ENCODE measurements at regions not wholly inside any gene's neighbourhood (a gene's known extent, or its start where the extent isn't known, plus 50 kb on each side); places are given as distances from the start of the nearest gene placed in this dataset.

DNA sequence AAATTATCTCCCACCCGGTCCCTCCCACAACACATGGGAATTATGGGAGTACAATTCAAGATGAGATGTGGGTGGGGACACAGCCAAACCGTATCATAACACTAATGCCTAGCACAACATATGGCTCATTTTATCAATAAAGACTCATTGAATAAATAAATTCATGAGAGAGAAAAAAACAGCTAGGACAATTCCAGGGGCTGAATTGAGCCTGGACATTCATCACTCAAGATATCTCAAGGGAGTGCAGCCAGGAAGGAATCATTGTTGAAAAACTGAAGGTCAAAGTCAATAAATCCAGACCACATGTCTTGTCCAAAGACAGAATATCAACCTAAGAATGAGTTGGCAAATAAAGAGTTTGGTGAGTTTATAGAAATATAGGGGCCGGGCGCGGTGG, 644.1 kb downstream of the PLPP3 start:
- H3K4me3 Mint-ChIP-seq: no peak overlapping the region

DNA sequence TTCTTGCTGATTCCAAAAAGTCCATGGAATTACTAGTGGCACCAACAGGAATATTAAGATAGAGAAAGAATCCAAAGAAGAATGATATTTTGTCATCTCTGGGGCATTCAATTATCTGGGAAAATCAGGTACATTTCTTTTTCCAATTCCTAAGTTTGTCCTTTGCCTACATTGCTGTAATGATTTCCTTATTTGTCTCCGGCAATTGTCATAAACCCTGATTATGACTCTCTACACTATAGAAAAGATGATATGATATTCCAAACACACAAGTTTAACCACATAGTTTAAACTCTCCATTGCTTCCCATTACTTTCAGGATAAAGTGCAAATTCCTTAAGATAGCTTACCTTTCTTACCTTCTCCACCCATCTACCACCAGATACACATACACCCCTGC, 647.0 kb downstream of the PLPP3 start:
- DNase-seq: no peak
- no peaks in the 10 kb centered on the region for H3K27me3 Mint-ChIP-seq
- H3K4me1 Mint-ChIP-seq (ENCODE audit: low read depth): no peaks in the 10 kb centered on the region
- H3K36me3 Mint-ChIP-seq: no peaks in the 10 kb centered on the region
- no peak overlapping the region for H3K27ac Mint-ChIP-seq
- ChIA-PET CTCF (no interaction called here), POLR2A (no interaction called here)
- intact Hi-C loops (cut with micrococcal nuclease): no loop called here
- H3K4me3 Mint-ChIP-seq: no peak overlapping the region
- peaks cover 3% of the 10 kb centered on the region for H3K9me3 Mint-ChIP-seq

More for the DNA sequence above, 644.1 kb downstream of the PLPP3 start:
- H3K36me3 Mint-ChIP-seq: no peaks in the 10 kb centered on the region
- H3K27ac Mint-ChIP-seq: no peak overlapping the region
- H3K27me3 Mint-ChIP-seq: no peaks in the 10 kb centered on the region
- POLR2A ChIA-PET: no interaction called here
- DNase-seq: no peak
- H3K9me3 Mint-ChIP-seq: peaks cover 3% of the 10 kb centered on the region
- no peaks in the 10 kb centered on the region for H3K4me1 Mint-ChIP-seq (ENCODE audit: low read depth)
- CTCF ChIA-PET: no interaction called here
- intact Hi-C loops (cut with micrococcal nuclease): no loop called here

DNA sequence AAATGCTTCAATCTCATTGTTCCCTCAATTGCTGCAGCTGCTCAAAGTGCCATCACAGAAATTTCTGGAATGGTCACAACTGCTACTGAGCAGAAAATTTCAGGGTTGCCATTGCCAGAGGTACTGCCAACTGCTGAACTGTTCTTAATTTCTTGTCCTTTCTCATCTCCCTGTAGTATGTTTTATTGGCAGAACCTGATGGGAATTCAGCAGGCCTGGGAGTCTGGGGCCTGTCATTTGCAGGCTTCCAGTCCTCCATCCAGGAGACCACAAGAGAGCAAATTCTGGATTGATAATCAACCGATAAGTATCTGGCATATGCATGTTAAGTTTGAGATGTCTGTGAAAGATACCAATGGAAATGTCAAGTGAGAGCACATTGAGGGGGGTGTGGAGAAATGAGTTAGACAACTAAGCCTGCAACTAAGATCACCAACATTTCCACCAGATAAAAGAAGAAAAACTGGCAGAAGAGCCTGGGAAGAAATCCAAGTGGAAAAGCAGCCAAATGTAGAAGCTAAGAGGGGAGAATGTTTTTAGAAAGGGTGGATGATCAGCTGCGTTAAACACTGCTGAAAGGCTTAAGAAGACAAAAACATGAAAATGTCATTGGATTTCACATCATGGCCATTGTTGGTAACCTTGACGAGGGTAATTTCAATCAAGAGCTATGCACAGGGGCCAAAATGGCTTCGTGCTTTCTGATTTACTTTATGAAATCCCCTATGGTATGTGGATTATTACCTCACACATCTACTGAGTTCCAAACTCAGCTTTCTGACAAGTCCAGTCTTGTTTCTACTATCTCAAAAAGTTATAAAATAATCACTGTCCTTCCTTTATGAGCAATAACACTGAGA, 648.1 kb downstream of the PLPP3 start:
- H3K4me1 Mint-ChIP-seq (ENCODE audit: low read depth): no peaks in the 10 kb centered on the region
- intact Hi-C loops (cut with micrococcal nuclease): no loop called here
- no peak for DNase-seq
- H3K27ac Mint-ChIP-seq: no peak overlapping the region
- peaks cover 5% of the 10 kb centered on the region for H3K27me3 Mint-ChIP-seq
- ChIA-PET POLR2A (no interaction called here), CTCF (no interaction called here)
- no peaks in the 10 kb centered on the region for H3K36me3 Mint-ChIP-seq
- no peak overlapping the region for H3K4me3 Mint-ChIP-seq
- peaks cover 3% of the 10 kb centered on the region for H3K9me3 Mint-ChIP-seq

GRCh38 chr1:55929652-55930051, 649.7 kb downstream of the PLPP3 start:
- H3K4me1 Mint-ChIP-seq (ENCODE audit: low read depth): no peaks in the 10 kb centered on the region
- H3K9me3 Mint-ChIP-seq: no peaks in the 10 kb centered on the region
- H3K4me3 Mint-ChIP-seq: no peak overlapping the region
- H3K27ac Mint-ChIP-seq: no peak overlapping the region
- no peak for DNase-seq
- ChIA-PET POLR2A (no interaction called here), CTCF (no interaction called here)
- peaks cover 5% of the 10 kb centered on the region for H3K27me3 Mint-ChIP-seq
- intact Hi-C loops (cut with micrococcal nuclease): no loop called here
- no peaks in the 10 kb centered on the region for H3K36me3 Mint-ChIP-seq

DNA sequence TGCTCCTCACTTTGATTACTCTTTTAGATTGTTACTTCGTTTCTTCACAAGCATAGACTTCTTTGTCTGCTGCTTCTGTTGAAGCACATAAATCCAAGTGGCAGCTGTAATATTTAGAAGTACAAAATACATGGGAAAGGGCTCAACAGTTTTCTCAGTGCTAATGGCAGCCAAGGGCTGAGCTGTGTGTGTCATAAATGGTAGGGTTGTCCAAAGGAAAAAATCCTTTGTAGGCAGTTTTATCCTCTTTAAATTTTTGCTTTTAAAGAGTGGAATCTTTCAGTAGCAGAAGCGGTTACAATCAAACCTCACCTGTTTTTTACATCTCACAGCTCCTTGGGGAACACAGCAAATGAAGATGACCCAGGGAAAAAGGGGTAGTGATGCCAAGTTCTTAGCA, 650.8 kb downstream of the PLPP3 start:
- Mint-ChIP-seq H3K27me3 (peaks cover 5% of the 10 kb centered on the region), H3K4me3 (no peak overlapping the region), H3K4me1 (ENCODE audit: low read depth) (no peaks in the 10 kb centered on the region), H3K27ac (no peak overlapping the region), H3K9me3 (no peaks in the 10 kb centered on the region), H3K36me3 (no peaks in the 10 kb centered on the region)
- intact Hi-C loops (cut with micrococcal nuclease): no loop called here
- DNase-seq: no peak
- ChIA-PET CTCF (no interaction called here), POLR2A (no interaction called here)

- intact Hi-C loops (cut with micrococcal nuclease): no loop called here
- H3K27ac Mint-ChIP-seq: no peak overlapping the region
- H3K27me3 Mint-ChIP-seq: peaks cover 5% of the 10 kb centered on the region
- DNase-seq: no peak
- H3K9me3 Mint-ChIP-seq: no peaks in the 10 kb centered on the region
- H3K4me1 Mint-ChIP-seq (ENCODE audit: low read depth): no peaks in the 10 kb centered on the region
- H3K4me3 Mint-ChIP-seq: no peak overlapping the region
- H3K36me3 Mint-ChIP-seq: no peaks in the 10 kb centered on the region
- ChIA-PET CTCF (no interaction called here), POLR2A (no interaction called here)
These were observed 651.6 kb downstream of the PLPP3 start for GRCh38 chr1:55927702-55928290.

DNA sequence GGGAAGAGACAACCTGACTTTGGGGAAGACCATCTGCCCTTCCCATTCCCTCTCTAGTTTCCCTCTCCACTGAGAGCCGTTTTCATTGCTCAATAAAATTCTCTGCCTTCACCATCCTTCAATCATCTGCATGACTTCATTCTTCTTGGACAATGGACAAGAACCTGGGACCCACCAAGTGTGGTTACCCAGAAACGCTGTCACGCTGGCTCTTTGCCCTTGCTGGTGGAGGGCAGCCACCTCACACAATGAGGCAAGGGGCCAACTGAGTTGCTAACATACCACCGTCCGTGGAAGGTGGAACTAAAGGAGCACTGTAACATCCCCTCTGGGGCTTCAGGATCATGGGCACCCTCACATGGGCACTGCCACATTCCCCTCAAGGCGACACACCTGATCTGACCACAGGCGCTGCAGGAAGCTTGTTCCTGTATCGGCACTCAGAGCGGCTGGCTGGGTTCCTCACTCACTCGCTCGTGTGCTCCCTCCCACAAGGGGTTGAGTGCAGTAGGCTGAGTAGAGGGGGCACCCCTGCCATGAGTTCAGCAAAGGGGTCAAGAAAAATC, 652.4 kb downstream of the PLPP3 start:
- no peaks in the 10 kb centered on the region for H3K9me3 Mint-ChIP-seq
- no peaks in the 10 kb centered on the region for H3K36me3 Mint-ChIP-seq
- DNase-seq: no peak
- POLR2A ChIA-PET: no interaction called here
- peaks cover 5% of the 10 kb centered on the region for H3K27me3 Mint-ChIP-seq
- no peaks in the 10 kb centered on the region for H3K4me1 Mint-ChIP-seq (ENCODE audit: low read depth)
- no peak overlapping the region for H3K4me3 Mint-ChIP-seq
- H3K27ac Mint-ChIP-seq: no peak overlapping the region
- CTCF ChIA-PET: no interaction called here
- intact Hi-C loops (cut with micrococcal nuclease): no loop called here

- DNase-seq: no peak
- Mint-ChIP-seq H3K27me3 (no peaks in the 10 kb centered on the region), H3K9me3 (no peaks in the 10 kb centered on the region), H3K36me3 (no peaks in the 10 kb centered on the region), H3K4me1 (ENCODE audit: low read depth) (no peaks in the 10 kb centered on the region), H3K27ac (no peak overlapping the region), H3K4me3 (no peak overlapping the region)
- CTCF ChIA-PET: no interaction called here
- POLR2A ChIA-PET: no interaction called here
- intact Hi-C loops (cut with micrococcal nuclease): no loop called here
These were observed 662.5 kb downstream of the PLPP3 start for GRCh38 chr1:55916907-55917306.

- H3K9me3 Mint-ChIP-seq: no peaks in the 10 kb centered on the region
- no peaks in the 10 kb centered on the region for H3K36me3 Mint-ChIP-seq
- H3K4me3 Mint-ChIP-seq: no peak overlapping the region
- no peak for DNase-seq
- H3K4me1 Mint-ChIP-seq (ENCODE audit: low read depth): no peaks in the 10 kb centered on the region
- ChIA-PET POLR2A (no interaction called here), CTCF (no interaction called here)
- H3K27ac Mint-ChIP-seq: no peak overlapping the region
- H3K27me3 Mint-ChIP-seq: no peaks in the 10 kb centered on the region
- intact Hi-C loops (cut with micrococcal nuclease): no loop called here
These were observed 662.9 kb downstream of the PLPP3 start for GRCh38 chr1:55916481-55916880.

DNA sequence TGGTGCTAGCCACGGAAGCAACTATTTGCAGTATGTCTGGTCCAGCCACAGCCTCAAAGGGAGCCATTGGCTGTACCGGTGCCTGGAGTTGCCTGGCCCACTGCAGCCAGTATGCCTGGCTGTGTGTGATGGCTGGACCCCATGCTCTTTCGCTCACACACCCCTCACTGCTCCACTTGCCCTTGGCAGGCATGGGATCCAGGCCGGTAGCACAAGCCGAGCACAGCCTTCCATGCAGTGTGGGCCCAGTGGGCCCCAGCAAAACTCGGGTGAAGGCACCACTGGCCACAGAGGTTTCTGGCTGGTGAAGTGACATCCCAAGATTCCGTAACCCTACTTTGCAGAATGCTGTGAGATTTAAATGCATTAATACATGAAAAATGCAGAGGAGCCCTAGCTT, 665.8 kb downstream of the PLPP3 start:
- DNase-seq: no peak
- ChIA-PET POLR2A (no interaction called here), CTCF (no interaction called here)
- Mint-ChIP-seq H3K27me3 (no peaks in the 10 kb centered on the region), H3K9me3 (no peaks in the 10 kb centered on the region), H3K36me3 (no peaks in the 10 kb centered on the region), H3K4me1 (ENCODE audit: low read depth) (no peaks in the 10 kb centered on the region), H3K4me3 (no peak overlapping the region), H3K27ac (no peak overlapping the region)
- intact Hi-C loops (cut with micrococcal nuclease): no loop called here

GRCh38 chr1:55912438-55912837, 666.9 kb downstream of the PLPP3 start:
- H3K36me3 Mint-ChIP-seq: no peaks in the 10 kb centered on the region
- H3K27ac Mint-ChIP-seq: no peak overlapping the region
- CTCF ChIA-PET: no interaction called here

GRCh38 chr1:55904541-55904940, 674.8 kb downstream of the PLPP3 start:
- Mint-ChIP-seq H3K27ac (no peak overlapping the region), H3K4me1 (ENCODE audit: low read depth) (no peaks in the 10 kb centered on the region), H3K27me3 (peaks cover 2% of the 10 kb centered on the region), H3K9me3 (no peaks in the 10 kb centered on the region), H3K4me3 (no peak overlapping the region), H3K36me3 (no peaks in the 10 kb centered on the region)
- POLR2A ChIA-PET: no interaction called here
- intact Hi-C loops (cut with micrococcal nuclease): no loop called here
- no peak for DNase-seq
- CTCF ChIA-PET: no interaction called here

More at GRCh38 chr1:55912438-55912837, 666.9 kb downstream of the PLPP3 start:
- H3K9me3 Mint-ChIP-seq: no peaks in the 10 kb centered on the region
- no peak overlapping the region for H3K4me3 Mint-ChIP-seq
- no peak for DNase-seq
- intact Hi-C loops (cut with micrococcal nuclease): no loop called here
- no peaks in the 10 kb centered on the region for H3K4me1 Mint-ChIP-seq (ENCODE audit: low read depth)
- no peaks in the 10 kb centered on the region for H3K27me3 Mint-ChIP-seq
- POLR2A ChIA-PET: interaction anchor here (0.6 kb wide), 1 partner anchor 53 kb away, joined by 3 read pairs; no protein-coding TSS in a partner anchor

- POLR2A ChIA-PET: no interaction called here
- no peaks in the 10 kb centered on the region for H3K4me1 Mint-ChIP-seq (ENCODE audit: low read depth)
These were observed 681.2 kb downstream of the PLPP3 start for GRCh38 chr1:55898181-55898580.

More at GRCh38 chr1:55898181-55898580, 681.2 kb downstream of the PLPP3 start:
- CTCF ChIA-PET: no interaction called here
- H3K36me3 Mint-ChIP-seq: no peaks in the 10 kb centered on the region
- H3K27ac Mint-ChIP-seq: no peak overlapping the region
- peaks cover 7% of the 10 kb centered on the region for H3K9me3 Mint-ChIP-seq
- DNase-seq: no peak
- intact Hi-C loops (cut with micrococcal nuclease): no loop called here
- H3K4me3 Mint-ChIP-seq: no peak overlapping the region
- H3K27me3 Mint-ChIP-seq: no peaks in the 10 kb centered on the region

All from activated CD4-positive, alpha-beta memory T cell treated with anti-CD3 and anti-CD28 coated beads for 36 hours (primary cell).